Mucosa of rectum (tissue), 2 donors: ENCODE measurements at regions not wholly inside any gene's neighbourhood (a gene's known extent, or its start where the extent isn't known, plus 50 kb on each side); places are given as distances from the start of the nearest gene placed in this dataset.

Experiments used
- H3K27ac ChIP-seq, 2 donors: one replicate each; pipeline ENCODE4 v1.7.0; 2013; ENCODE audit warnings: inconsistent platforms in 2 of 2, low read depth in 2 of 2, low read length in 2 of 2
- H3K27me3 ChIP-seq, 2 donors: one replicate each; pipeline ENCODE4 v1.7.0; 2013; ENCODE audit warnings: low read length in 2 of 2; ENCODE audit not compliant: control insufficient read depth in 2 of 2, insufficient read depth in 2 of 2
- H3K36me3 ChIP-seq, 2 donors: one replicate each; pipeline ENCODE4 v1.7.0; 2013; ENCODE audit warnings: low read length in 2 of 2; ENCODE audit not compliant: control insufficient read depth in 2 of 2, insufficient read depth in 2 of 2
- H3K4me1 ChIP-seq, 2 donors: one replicate each; pipeline ENCODE4 v1.7.0; 2013; ENCODE audit warnings: low read length in 2 of 2, mild to moderate bottlenecking in 1 of 2; ENCODE audit not compliant: control insufficient read depth in 2 of 2, insufficient read depth in 2 of 2
- H3K4me3 ChIP-seq, 2 donors: one replicate each; pipeline ENCODE4 v1.7.0; 2013; ENCODE audit warnings: low read length in 2 of 2
- H3K9ac ChIP-seq, 2 donors: one replicate each; pipeline ENCODE4 v1.7.0; 2013; ENCODE audit warnings: low read length in 2 of 2, low read depth in 1 of 2, mild to moderate bottlenecking in 1 of 2
- H3K9me3 ChIP-seq, 2 donors: one replicate each; pipeline ENCODE4 v1.7.0; 2013; ENCODE audit warnings: low read length in 2 of 2; ENCODE audit not compliant: control insufficient read depth in 2 of 2
- donor health status: healthy.
- donor health status: Normal muscosa, but diverticular disease.

DNA sequence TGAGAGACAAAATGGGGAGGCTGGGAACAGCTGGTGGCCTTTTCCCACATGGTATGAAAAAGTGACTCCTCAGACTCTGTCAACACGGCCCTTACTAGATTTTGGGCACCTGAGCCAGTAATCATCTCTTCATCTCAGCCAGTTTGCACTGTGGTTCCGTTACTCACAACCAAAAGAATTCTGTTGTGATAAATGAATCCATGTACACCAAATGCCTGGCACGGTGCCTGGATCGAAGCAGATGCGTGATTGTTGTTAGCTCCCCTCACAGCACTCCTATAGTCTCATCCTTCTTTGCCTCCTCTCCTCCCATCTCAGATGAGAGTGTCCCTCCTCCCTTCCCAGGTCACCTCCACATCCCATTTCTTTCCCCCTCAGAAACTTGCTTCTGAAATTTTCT, 57.9 kb upstream of the GJB5 start:
- Histone ChIP-seq H3K27me3 (no peaks in the 10 kb centered on the region), H3K36me3 (no peaks in the 10 kb centered on the region), H3K4me3 (no peak overlapping the region), H3K27ac (no peak overlapping the region), H3K9ac (no peak overlapping the region), H3K9me3 (no peaks in the 10 kb centered on the region), H3K4me1 (no peaks in the 10 kb centered on the region)

DNA sequence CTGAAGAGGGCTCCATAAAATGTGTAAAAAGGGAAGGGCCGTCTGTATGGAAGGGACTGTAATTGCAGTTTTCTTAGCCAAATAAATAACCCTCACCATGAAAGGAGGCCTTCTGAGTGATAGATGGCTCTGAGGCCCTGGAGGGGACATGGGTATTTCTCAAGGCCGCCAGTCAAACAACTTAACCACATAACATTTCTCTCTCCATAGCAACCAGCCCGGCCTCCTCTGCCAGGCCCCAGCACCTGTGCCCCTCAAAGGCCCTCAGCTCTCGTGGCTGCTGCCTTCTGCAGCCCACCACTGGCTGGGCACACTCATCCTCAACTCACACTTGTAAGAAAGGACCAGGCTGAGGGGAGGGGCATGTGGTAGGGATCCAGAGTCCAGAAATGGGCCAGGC, 57.0 kb upstream of the GJB5 start:
- Histone ChIP-seq H3K36me3 (no peaks in the 10 kb centered on the region), H3K9ac (no peak overlapping the region), H3K27ac (no peak overlapping the region), H3K27me3 (no peaks in the 10 kb centered on the region), H3K4me1 (no peaks in the 10 kb centered on the region), H3K9me3 (no peaks in the 10 kb centered on the region), H3K4me3 (no peak overlapping the region)

DNA sequence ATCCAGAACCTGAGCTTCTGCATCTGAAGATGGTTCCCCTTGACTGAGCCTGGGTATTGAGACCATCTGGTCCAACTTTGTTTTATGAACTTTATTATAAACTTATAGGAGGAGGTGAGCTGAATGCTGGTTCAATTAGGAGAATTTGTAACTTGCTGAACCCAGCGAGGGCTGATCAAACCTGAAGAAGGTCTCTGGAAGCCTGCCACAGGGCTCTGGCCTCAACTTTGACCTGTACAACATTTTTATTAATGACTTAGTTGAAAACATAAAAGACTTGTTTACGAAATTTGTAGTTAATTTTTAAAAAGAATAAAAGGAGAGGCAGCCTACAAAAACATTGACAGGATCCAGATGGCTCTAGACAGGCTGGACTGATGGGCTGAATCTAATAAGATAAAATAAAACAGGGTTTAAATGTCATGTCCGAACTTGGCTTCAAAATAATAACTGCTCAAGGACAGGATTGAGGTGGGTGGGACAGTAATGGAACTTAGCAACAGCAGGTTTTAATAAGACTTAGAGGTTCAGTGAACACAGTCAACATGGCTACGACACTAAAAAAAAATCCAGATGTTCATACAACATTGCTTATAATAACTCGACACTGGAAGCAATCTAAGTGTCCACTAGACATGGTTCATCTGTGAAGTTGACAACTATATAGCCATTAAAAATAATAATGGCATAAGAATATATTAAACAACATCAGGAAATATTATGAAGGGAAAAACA, 53.4 kb upstream of the GJB5 start:
- H3K27me3 ChIP-seq = peaks cover 0 to 7% of the 10 kb centered on the region in 2 donors
- H3K4me1 ChIP-seq = no peaks in the 10 kb centered on the region
- H3K27ac ChIP-seq = no peak overlapping the region
- no peaks in the 10 kb centered on the region for H3K36me3 ChIP-seq
- H3K9me3 ChIP-seq = no peaks in the 10 kb centered on the region
- H3K4me3 ChIP-seq = no peak overlapping the region
- no peak overlapping the region for H3K9ac ChIP-seq
